ENCODE measurements at regions not wholly inside any gene's neighbourhood (a gene's known extent, or its start where the extent isn't known, plus 50 kb on each side); places are given as distances from the start of the nearest gene placed in this dataset.
"Not testable (repeated sequence)": the region's sequence is repeated elsewhere in the genome, so short reads cannot be mapped to it uniquely, and the experiment has no call there.

DNA sequence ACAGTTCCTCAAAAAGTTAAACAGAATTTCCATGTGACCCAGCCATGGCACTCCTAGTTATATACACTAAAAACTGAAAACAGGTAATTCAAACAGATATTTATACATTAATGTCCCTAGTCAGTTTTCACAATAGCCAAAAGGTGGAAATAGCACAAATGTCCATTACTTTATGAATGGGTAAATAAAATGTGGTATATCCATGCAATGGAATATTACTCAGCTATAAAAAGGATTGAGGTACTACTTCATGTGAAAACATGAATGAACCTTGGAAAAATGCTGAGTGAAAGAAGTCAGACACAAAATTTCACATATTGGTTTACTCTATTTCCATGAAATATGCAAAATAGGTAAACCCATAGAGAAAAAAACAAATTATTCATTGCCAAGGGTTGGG is 351.8 kb upstream of the AMOT start:
- TF ChIP-seq SNAI2 (CRISPR knock-in tag; IDR thresholded peaks at IDR 0.05) (no peak), GLIS3 (CRISPR knock-in tag; IDR thresholded peaks at IDR 0.05) (no peak), OSR1 (CRISPR knock-in tag; IDR thresholded peaks at IDR 0.05) (no peak), ZNF565 (CRISPR knock-in tag; conservative IDR thresholded peaks at IDR 0.05; ENCODE audit: low read depth) (no peak), RARB (CRISPR knock-in tag; IDR thresholded peaks at IDR 0.05) (no peak), ZFP3 (CRISPR knock-in tag; IDR thresholded peaks at IDR 0.05) (no peak), ZNF8 (CRISPR knock-in tag; IDR thresholded peaks at IDR 0.05) (peak; percentile 90), CSDC2 (CRISPR knock-in tag; IDR thresholded peaks at IDR 0.05) (no peak)
- TF ChIP-seq, protein P1, sequence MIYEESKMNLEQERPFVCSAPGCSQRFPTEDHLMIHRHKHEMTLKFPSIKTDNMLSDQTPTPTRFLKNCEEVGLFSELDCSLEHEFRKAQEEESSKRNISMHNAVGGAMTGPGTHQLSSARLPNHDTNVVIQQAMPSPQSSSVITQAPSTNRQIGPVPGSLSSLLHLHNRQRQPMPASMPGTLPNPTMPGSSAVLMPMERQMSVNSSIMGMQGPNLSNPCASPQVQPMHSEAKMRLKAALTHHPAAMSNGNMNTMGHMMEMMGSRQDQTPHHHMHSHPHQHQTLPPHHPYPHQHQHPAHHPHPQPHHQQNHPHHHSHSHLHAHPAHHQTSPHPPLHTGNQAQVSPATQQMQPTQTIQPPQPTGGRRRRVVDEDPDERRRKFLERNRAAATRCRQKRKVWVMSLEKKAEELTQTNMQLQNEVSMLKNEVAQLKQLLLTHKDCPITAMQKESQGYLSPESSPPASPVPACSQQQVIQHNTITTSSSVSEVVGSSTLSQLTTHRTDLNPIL (CRISPR knock-in tag; IDR thresholded peaks at IDR 0.05; ENCODE audit: low read depth): no peak
- no peak for ATAC-seq

DNA sequence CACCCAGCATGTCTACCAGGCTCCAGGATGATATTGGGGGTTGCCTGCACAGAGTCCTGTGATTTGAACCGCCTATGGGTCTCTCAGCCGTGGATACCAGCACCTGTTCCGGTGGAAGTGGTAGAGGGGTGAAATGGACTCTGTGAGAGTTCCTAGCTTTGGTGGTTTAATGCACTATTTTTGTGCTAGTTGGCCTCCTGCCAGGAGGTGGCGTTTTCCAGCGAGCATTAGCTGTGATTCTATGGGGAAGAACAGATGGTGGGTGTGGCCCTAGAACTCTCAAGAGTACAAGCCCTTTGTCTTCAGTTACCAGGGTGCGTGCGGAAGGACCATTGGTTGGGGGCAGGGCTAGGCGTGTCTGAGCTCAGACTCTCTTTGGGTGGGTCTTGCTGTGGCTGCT is 316.9 kb upstream of the AMOT start:
- no peak for ATAC-seq
- TF ChIP-seq ZNF70 (CRISPR knock-in tag; IDR thresholded peaks at IDR 0.05) (no peak), OSR1 (CRISPR knock-in tag; IDR thresholded peaks at IDR 0.05) (no peak), CSDC2 (CRISPR knock-in tag; IDR thresholded peaks at IDR 0.05) (no peak), SNAI2 (CRISPR knock-in tag; IDR thresholded peaks at IDR 0.05) (no peak), RARB (CRISPR knock-in tag; IDR thresholded peaks at IDR 0.05) (no peak), ESRRG (CRISPR knock-in tag; IDR thresholded peaks at IDR 0.05) (no peak), TOX (CRISPR knock-in tag; IDR thresholded peaks at IDR 0.05; ENCODE audit: borderline replicate concordance) (no peak), BACH2 (CRISPR knock-in tag; IDR thresholded peaks at IDR 0.05; ENCODE audit: borderline replicate concordance) (no peak), ZC3H10 (CRISPR knock-in tag; IDR thresholded peaks at IDR 0.05) (no peak), ARNTL (CRISPR knock-in tag; IDR thresholded peaks at IDR 0.05; ENCODE audit: borderline replicate concordance, low read depth) (no peak), ZNF8 (CRISPR knock-in tag; IDR thresholded peaks at IDR 0.05) (no peak), PPARA (CRISPR knock-in tag; IDR thresholded peaks at IDR 0.05; ENCODE audit: borderline replicate concordance) (no peak), ZFP3 (CRISPR knock-in tag; IDR thresholded peaks at IDR 0.05) (no peak), ZNF565 (CRISPR knock-in tag; conservative IDR thresholded peaks at IDR 0.05; ENCODE audit: low read depth) (no peak)
- TF ChIP-seq, protein P2, sequence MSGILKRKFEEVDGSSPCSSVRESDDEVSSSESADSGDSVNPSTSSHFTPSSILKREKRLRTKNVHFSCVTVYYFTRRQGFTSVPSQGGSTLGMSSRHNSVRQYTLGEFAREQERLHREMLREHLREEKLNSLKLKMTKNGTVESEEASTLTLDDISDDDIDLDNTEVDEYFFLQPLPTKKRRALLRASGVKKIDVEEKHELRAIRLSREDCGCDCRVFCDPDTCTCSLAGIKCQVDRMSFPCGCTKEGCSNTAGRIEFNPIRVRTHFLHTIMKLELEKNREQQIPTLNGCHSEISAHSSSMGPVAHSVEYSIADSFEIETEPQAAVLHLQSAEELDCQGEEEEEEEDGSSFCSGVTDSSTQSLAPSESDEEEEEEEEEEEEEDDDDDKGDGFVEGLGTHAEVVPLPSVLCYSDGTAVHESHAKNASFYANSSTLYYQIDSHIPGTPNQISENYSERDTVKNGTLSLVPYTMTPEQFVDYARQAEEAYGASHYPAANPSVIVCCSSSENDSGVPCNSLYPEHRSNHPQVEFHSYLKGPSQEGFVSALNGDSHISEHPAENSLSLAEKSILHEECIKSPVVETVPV (CRISPR knock-in tag; IDR thresholded peaks at IDR 0.05): no peak
- TF ChIP-seq, protein P1 (CRISPR knock-in tag; IDR thresholded peaks at IDR 0.05; ENCODE audit: low read depth): no peak

DNA sequence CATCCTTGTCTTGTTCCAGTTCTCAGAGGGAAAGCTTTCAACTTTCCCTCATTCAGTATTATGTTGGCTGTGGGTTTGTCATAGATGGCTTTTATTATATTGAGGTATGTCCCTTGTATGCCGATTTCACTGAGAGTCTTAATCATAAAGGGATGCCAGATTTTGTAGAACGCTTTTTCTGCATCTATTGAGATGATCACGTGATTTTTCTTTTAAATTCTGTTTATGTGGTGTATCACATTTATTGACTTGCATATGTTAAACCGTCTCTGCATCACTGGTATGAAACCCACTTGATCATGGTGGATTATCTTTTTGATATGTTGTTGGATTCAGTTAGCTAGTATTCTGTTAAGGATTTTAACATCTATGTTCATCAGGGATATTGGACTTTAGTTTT is 313.7 kb upstream of the AMOT start:
- ATAC-seq: not testable (repeated sequence)

DNA sequence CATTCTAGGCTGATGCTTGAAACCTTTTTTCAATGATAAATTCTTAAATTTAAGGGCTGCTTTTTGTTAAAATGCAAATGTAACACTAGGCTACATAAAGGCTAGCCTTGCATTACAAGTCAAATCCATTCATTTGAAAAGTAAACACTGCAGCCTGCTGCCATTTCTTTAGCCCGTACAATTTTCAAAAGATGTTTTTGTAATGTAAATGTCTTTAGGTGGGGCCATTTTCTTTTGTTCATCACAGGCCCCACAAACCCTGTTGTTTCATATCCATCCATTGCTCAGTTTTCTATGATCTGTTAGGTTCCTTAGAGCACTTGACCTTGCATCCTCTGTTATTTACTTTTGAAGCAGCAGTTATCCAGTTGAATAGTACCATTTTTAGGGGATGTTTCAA is 296.2 kb upstream of the AMOT start:
- TF ChIP-seq, protein P2 (CRISPR knock-in tag; IDR thresholded peaks at IDR 0.05): no peak
- TF ChIP-seq ZNF70 (CRISPR knock-in tag; IDR thresholded peaks at IDR 0.05) (no peak), OSR1 (CRISPR knock-in tag; IDR thresholded peaks at IDR 0.05) (no peak)
- TF ChIP-seq, protein P3, sequence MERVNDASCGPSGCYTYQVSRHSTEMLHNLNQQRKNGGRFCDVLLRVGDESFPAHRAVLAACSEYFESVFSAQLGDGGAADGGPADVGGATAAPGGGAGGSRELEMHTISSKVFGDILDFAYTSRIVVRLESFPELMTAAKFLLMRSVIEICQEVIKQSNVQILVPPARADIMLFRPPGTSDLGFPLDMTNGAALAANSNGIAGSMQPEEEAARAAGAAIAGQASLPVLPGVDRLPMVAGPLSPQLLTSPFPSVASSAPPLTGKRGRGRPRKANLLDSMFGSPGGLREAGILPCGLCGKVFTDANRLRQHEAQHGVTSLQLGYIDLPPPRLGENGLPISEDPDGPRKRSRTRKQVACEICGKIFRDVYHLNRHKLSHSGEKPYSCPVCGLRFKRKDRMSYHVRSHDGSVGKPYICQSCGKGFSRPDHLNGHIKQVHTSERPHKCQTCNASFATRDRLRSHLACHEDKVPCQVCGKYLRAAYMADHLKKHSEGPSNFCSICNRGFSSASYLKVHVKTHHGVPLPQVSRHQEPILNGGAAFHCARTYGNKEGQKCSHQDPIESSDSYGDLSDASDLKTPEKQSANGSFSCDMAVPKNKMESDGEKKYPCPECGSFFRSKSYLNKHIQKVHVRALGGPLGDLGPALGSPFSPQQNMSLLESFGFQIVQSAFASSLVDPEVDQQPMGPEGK (CRISPR knock-in tag; IDR thresholded peaks at IDR 0.05; ENCODE audit: borderline replicate concordance): no peak
- no peak for ATAC-seq

DNA sequence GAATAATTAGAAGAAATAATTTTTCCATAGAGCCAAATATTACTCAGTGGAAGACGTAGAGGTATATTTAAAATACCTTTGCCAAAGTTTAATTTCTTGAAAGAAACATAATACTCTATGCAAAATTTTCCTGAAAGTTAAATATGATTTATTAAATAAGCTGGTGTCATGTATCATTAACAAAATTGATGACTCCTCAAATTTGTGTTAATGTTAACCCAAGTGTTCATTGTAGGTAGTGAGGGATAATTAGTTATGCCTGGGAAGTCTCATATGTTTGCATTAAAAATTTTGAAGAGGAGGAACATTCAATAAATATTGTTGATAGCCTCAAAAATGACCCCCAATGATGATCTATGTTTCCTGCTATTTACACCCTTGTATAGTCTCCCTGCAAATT is 292.7 kb upstream of the AMOT start:
- ATAC-seq: no peak
- TF ChIP-seq, protein P2 (CRISPR knock-in tag; IDR thresholded peaks at IDR 0.05): no peak
- TF ChIP-seq ZFP30 (CRISPR knock-in tag; IDR thresholded peaks at IDR 0.05) (no peak), ZFP3 (CRISPR knock-in tag; IDR thresholded peaks at IDR 0.05) (no peak), CSDC2 (CRISPR knock-in tag; IDR thresholded peaks at IDR 0.05) (no peak), OSR1 (CRISPR knock-in tag; IDR thresholded peaks at IDR 0.05) (no peak), SNAI2 (CRISPR knock-in tag; IDR thresholded peaks at IDR 0.05) (no peak), ZNF8 (CRISPR knock-in tag; IDR thresholded peaks at IDR 0.05) (no peak), GLIS3 (CRISPR knock-in tag; IDR thresholded peaks at IDR 0.05) (no peak), ZNF70 (CRISPR knock-in tag; IDR thresholded peaks at IDR 0.05) (no peak)
- TF ChIP-seq, protein P1 (CRISPR knock-in tag; IDR thresholded peaks at IDR 0.05; ENCODE audit: low read depth): no peak

All from SK-N-SH treated with all-trans-retinoic acid at 6 μM for 48 hours (cell line).